RWPE1 (cell line): ENCODE measurements at regions not wholly inside any gene's neighbourhood (a gene's known extent, or its start where the extent isn't known, plus 50 kb on each side); places are given as distances from the start of the nearest gene placed in this dataset.

Source experiments
- CTCF ChIA-PET: fragments of 350-600 bp; sonication (Branson Sonifier 250); formaldehyde crosslinking; extraction: SDS; loops from one replicate; lab custom pipeline; 2021; lab: Yijun Ruan, JAX
- POLR2A ChIA-PET: fragments of 400-600 bp; formaldehyde crosslinking; extraction: SDS; loops from one replicate; lab custom pipeline; 2020; ENCODE audit warnings: antibody characterized with exemption; ENCODE audit not compliant: low non-redundant PET; lab: Yijun Ruan, JAX
- DNase-seq: peaks from one replicate; pipeline ENCODE4 v3.0.0; 2012; ENCODE audit warnings: low spot score
- H3K27ac ChIP-seq: fragments of 450-650 bp; 2 replicates; pipeline ENCODE4 v1.5.1; 2017
- TF ChIP-seq, protein P1 (sequence below): fragments of 450-650 bp; conservative IDR thresholded peaks from 2 replicates; pipeline ENCODE4 v1.5.1; 2017; ENCODE audit warnings: low read depth, mild to moderate bottlenecking

DNA sequence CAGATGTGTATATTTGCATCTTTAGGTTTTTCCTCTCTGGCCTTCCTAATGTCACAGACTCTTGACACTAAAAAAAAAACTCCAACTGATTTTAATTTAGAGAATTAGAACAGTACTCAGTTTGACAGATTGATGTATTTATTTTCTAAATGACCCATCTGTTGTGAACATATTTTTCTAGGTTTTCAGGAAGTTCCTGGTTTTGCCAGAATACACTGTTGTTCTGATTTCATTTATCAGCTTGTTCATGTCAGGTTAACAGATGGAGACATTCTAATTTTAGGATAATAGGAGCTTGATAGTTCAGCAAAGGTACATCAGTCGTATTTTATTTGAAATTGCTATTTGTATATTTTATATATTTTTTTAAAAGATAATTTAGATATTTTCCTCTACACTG, 133.4 kb downstream of the TANC2 start:
- DNase-seq, result no peak
- no peak overlapping the region for H3K27ac ChIP-seq
- CTCF ChIA-PET, result no interaction called here
- TF ChIP-seq, protein P1, sequence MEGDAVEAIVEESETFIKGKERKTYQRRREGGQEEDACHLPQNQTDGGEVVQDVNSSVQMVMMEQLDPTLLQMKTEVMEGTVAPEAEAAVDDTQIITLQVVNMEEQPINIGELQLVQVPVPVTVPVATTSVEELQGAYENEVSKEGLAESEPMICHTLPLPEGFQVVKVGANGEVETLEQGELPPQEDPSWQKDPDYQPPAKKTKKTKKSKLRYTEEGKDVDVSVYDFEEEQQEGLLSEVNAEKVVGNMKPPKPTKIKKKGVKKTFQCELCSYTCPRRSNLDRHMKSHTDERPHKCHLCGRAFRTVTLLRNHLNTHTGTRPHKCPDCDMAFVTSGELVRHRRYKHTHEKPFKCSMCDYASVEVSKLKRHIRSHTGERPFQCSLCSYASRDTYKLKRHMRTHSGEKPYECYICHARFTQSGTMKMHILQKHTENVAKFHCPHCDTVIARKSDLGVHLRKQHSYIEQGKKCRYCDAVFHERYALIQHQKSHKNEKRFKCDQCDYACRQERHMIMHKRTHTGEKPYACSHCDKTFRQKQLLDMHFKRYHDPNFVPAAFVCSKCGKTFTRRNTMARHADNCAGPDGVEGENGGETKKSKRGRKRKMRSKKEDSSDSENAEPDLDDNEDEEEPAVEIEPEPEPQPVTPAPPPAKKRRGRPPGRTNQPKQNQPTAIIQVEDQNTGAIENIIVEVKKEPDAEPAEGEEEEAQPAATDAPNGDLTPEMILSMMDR, result no peak
- POLR2A ChIA-PET, result no interaction called here

DNA sequence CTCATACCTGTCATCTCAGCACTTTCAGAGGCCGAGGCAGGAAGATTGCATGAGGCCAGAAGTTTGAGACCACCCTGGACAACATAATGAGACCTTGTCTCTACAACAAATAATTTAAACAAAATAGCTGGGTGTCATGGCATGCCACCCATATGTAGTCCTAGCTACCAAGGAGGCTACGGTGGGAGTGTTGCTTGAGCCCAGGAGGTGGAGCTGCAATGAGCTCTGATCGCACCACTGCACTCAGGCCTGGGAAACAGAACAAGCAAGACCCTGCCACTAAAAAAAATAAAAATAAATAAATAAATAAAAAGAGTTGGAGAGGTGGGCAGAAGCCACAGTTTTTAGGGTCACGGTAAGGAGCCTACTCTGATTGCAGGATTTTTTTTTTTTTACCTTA, 136.0 kb downstream of the TANC2 start:
- POLR2A ChIA-PET, result no interaction called here
- no peak overlapping the region for H3K27ac ChIP-seq
- no peak for DNase-seq
- CTCF ChIA-PET, result no interaction called here
- TF ChIP-seq, protein P1, result no peak

DNA sequence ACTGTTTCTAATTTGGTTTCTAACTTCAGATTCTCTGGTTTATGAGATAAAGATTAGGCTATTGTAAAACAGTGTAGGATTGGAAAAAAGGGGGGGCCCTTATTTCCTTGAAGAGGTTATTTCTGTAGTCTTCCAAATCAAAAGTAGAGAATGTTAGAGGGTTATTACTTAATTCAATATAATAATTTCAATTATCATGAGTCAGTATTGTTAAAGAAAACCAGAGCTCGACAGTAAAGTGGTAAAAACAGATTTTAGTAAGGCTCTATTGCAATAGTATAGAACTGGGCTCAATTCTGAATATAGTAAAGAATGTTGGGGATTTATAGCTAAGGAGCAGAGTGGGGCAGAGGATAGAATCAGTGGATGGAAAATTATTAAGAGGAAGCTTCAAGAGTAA, 140.0 kb downstream of the TANC2 start:
- no peak for DNase-seq
- TF ChIP-seq, protein P1, result no peak
- CTCF ChIA-PET, result no interaction called here
- POLR2A ChIA-PET, result no interaction called here
- no peak overlapping the region for H3K27ac ChIP-seq

DNA sequence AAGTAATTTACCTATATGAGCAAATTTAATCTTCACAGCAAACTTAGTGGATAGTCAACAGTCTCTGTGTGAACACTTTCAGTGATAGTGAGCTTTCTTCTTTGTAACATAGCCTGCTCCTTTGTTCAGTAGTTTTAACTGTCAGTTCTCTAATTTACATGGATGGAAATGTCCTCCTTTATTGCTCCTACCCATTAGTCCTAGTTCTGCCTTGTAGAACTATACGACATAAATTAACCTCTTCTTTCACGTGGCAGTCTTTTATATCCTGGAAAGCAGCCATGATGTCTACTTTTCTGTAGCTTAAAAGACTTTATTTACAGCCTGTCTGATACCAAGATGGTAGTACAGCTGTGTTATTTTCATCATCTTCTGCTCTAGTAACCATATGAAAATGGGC, 143.6 kb downstream of the TANC2 start:
- DNase-seq, result no peak
- CTCF ChIA-PET, result no interaction called here
- TF ChIP-seq, protein P1, result no peak
- H3K27ac ChIP-seq, result no peak overlapping the region
- POLR2A ChIA-PET, result no interaction called here

DNA sequence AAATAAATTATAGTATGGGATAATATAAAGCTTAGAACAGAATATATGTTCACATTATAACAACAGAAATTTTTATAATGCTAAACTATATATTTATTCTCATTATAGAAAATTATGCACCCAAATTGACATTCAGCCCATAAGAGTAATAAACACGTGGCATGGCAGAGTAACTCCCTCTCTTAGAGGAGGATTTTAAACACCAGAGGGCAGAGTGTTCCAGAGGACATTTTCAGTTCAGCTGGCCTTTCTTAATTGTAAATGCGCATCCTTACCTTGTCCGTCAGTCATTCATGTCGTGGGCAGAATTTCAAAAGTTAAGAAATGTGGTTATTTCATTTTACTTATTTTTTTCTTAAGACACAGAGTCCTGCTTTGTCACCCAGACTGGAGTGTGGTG, 147.1 kb downstream of the TANC2 start:
- POLR2A ChIA-PET, result no interaction called here
- no peak overlapping the region for H3K27ac ChIP-seq
- TF ChIP-seq, protein P1, result no peak
- no peak for DNase-seq
- CTCF ChIA-PET, result no interaction called here

DNA sequence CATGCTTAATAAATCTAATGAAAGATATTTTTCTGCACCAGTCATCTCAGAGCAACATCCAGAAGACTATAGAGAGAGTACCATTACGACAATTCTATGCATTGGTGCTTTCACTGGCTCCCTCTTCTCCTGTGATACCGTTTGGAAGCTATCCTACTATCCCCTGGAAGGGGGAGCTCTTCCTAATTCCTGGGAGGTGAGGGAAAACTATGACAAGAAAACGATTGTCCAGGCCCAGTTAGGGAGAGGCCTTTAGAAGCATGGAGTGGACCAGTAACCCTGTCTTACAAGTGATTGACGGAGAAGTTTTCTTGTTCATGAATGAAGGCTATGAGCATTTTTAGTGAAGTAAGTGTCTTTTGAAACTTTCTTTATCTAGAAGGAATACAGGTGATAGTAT, 150.2 kb downstream of the TANC2 start:
- POLR2A ChIA-PET, result interaction anchor here (1.0 kb wide), 1 partner anchor 8 kb away, joined by 3 read pairs; no protein-coding TSS in a partner anchor
- H3K27ac ChIP-seq, result no peak overlapping the region
- CTCF ChIA-PET, result interaction anchor here (0.6 to 1.0 kb wide), 2 partner anchors 95 to 97 kb away, joined by 3 to 5 read pairs; no protein-coding TSS in a partner anchor
- TF ChIP-seq, protein P1, result no peak
- no peak for DNase-seq
